A673 (cell line): ENCODE measurements at regions not wholly inside any gene's neighbourhood (a gene's known extent, or its start where the extent isn't known, plus 50 kb on each side); places are given as distances from the start of the nearest gene placed in this dataset.

Source experiments
- BruUV-seq: library from RNA; stranded (reverse); fragments of 400-500 nt; replicated peaks from 2 replicates; lab custom pipeline; 2021; lab: Mats Ljungman, UMichigan
- CTCF ChIA-PET: fragments of 300-600 bp; sonication (Branson Sonifier 250); formaldehyde crosslinking; loops from one replicate; lab custom pipeline; 2022; ENCODE audit warnings: antibody characterized with exemption; lab: Charles Lee
- POLR2A ChIA-PET: fragments of 300-600 bp; sonication (Branson Sonifier 250); formaldehyde crosslinking; loops from one replicate; lab custom pipeline; 2022; ENCODE audit warnings: antibody characterized with exemption; ENCODE audit not compliant: low non-redundant PET; lab: Charles Lee
- DNase-seq: peaks from one replicate; pipeline ENCODE4 v3.0.0-alpha.2; 2015; ENCODE audit warnings: low spot score
- H3K27ac ChIP-seq: fragments of 200-600 bp; sonication (generic); 2 replicates; pipeline ENCODE4 v1.5.1; 2016; ENCODE audit warnings: mixed run types, low read depth, mild to moderate bottlenecking, mixed read lengths, antibody characterized with exemption, low read length; ENCODE audit not compliant: poor library complexity, severe bottlenecking
- H3K27me3 ChIP-seq: fragments of 200-600 bp; sonication (generic); replicated peaks from 2 replicates; pipeline ENCODE4 v1.6.1; 2017; ENCODE audit warnings: mixed run types, low read depth, mild to moderate bottlenecking, mixed read lengths, antibody characterized with exemption, low read length; ENCODE audit not compliant: insufficient read depth, poor library complexity
- H3K36me3 ChIP-seq: fragments of 200-600 bp; sonication (generic); 2 replicates; pipeline ENCODE4 v1.6.1; 2016; ENCODE audit warnings: mixed run types, mild to moderate bottlenecking, mixed read lengths, antibody characterized with exemption, low read length; ENCODE audit not compliant: insufficient read depth, poor library complexity, severe bottlenecking
- H3K4me1 ChIP-seq: fragments of 200-600 bp; sonication (generic); 2 replicates; pipeline ENCODE4 v1.6.1; 2017; ENCODE audit warnings: mixed run types, mild to moderate bottlenecking, mixed read lengths, antibody characterized with exemption, low read length; ENCODE audit not compliant: insufficient read depth, poor library complexity, severe bottlenecking
- H3K4me3 ChIP-seq: fragments of 200-600 bp; sonication (generic); 2 replicates; pipeline ENCODE4 v1.5.1; 2016; ENCODE audit warnings: low read depth, mixed run types, mild to moderate bottlenecking, mixed read lengths, low read length; ENCODE audit not compliant: poor library complexity, severe bottlenecking
- H3K9me3 ChIP-seq: fragments of 200-600 bp; sonication (generic); 2 replicates; pipeline ENCODE4 v1.6.1; 2016; ENCODE audit warnings: mixed run types, low read depth, mild to moderate bottlenecking, mixed read lengths, antibody characterized with exemption, low read length; ENCODE audit not compliant: poor library complexity, severe bottlenecking
- EZH2 ChIP-seq: fragments of 200-600 bp; sonication (generic); IDR thresholded peaks from 2 replicates; pipeline ENCODE4 v1.6.1; 2017; ENCODE audit warnings: borderline replicate concordance, low read depth, mild to moderate bottlenecking, mixed read lengths, antibody characterized with exemption, low read length; ENCODE audit not compliant: poor library complexity, severe bottlenecking
- intact Hi-C: fragments of 100-400 bp; cut with micrococcal nuclease; formaldehyde crosslinking; loops from one replicate; pipeline ENCODE4 v1.10.0; 2022; ENCODE audit not compliant: unreplicated experiment
- TF ChIP-seq, protein P1 (sequence below): fragments of 300-800, 200-600 bp; sonication (generic); conservative IDR thresholded peaks from 2 replicates; pipeline ENCODE4 v1.5.1; 2017; ENCODE audit warnings: low read depth, mild to moderate bottlenecking, antibody characterized with exemption, low read length, moderate library complexity, mixed read lengths

DNA sequence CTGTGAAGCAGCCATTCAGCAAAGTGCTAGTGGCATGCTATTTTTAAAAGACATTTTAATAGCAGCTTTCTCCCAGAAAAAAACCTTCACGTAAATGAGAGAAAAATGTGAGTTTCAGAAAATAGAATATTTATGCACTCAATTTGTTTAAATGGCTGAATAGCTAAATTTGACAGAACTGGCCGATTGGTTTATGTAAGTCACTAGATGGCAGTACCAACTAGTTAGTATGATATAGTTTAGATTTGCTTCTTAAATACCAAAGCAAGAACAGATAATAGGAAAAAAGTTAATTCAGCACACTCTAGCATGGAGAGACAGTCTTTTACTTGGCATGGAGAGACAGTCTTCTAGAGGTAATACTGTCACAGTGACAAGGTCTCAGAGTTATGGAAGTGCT is 250.1 kb downstream of the SNCA start:
- Histone ChIP-seq H3K4me3 (no peak overlapping the region), H3K9me3 (no peaks in the 10 kb centered on the region), H3K4me1 (no peaks in the 10 kb centered on the region), H3K27me3 (no peaks in the 10 kb centered on the region), H3K27ac (no peak overlapping the region), H3K36me3 (no peaks in the 10 kb centered on the region)
- no peak for DNase-seq
- TF ChIP-seq, protein P1, sequence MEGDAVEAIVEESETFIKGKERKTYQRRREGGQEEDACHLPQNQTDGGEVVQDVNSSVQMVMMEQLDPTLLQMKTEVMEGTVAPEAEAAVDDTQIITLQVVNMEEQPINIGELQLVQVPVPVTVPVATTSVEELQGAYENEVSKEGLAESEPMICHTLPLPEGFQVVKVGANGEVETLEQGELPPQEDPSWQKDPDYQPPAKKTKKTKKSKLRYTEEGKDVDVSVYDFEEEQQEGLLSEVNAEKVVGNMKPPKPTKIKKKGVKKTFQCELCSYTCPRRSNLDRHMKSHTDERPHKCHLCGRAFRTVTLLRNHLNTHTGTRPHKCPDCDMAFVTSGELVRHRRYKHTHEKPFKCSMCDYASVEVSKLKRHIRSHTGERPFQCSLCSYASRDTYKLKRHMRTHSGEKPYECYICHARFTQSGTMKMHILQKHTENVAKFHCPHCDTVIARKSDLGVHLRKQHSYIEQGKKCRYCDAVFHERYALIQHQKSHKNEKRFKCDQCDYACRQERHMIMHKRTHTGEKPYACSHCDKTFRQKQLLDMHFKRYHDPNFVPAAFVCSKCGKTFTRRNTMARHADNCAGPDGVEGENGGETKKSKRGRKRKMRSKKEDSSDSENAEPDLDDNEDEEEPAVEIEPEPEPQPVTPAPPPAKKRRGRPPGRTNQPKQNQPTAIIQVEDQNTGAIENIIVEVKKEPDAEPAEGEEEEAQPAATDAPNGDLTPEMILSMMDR = 0 out of 2 replicates have a peak, but pooled peaks have one; percentile 22
- TF ChIP-seq EZH2 = no peak
- intact Hi-C loops = loop anchor here (5.0 kb wide), 1 partner anchor 75 kb away; no protein-coding TSS in a partner anchor
- no TSS peak for BruUV-seq
- CTCF ChIA-PET = no interaction called here
- POLR2A ChIA-PET = no interaction called here

DNA sequence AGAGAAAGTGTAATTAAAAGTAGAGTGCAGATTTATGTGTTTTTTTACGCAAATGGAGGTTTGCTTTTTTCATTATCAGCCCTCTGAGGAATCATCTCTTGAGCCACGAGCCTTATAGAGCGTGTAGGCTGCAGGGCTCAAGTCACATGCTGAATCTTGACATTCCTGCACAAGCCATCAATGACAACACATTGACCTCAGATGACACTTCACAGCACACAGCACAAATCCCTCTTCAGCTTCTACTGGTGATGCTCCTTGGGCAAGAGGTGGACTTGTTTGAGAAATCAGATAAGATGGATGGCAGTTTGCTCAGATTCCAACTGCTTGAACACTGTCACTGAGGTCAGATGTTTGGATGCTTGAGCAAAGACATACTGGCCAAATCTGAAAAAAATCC is 250.6 kb downstream of the SNCA start:
- ChIA-PET POLR2A (no interaction called here), CTCF (no interaction called here)
- no peak overlapping the region for H3K4me3 ChIP-seq
- H3K36me3 ChIP-seq = no peaks in the 10 kb centered on the region
- intact Hi-C loops = loop anchor here (5.0 kb wide), 1 partner anchor 74 kb away; no protein-coding TSS in a partner anchor
- H3K27ac ChIP-seq = no peak overlapping the region
- no peaks in the 10 kb centered on the region for H3K4me1 ChIP-seq
- BruUV-seq = no TSS peak
- TF ChIP-seq, protein P1 = no peak
- no peak for TF ChIP-seq EZH2
- H3K9me3 ChIP-seq = no peaks in the 10 kb centered on the region
- no peak for DNase-seq
- H3K27me3 ChIP-seq = no peaks in the 10 kb centered on the region

DNA sequence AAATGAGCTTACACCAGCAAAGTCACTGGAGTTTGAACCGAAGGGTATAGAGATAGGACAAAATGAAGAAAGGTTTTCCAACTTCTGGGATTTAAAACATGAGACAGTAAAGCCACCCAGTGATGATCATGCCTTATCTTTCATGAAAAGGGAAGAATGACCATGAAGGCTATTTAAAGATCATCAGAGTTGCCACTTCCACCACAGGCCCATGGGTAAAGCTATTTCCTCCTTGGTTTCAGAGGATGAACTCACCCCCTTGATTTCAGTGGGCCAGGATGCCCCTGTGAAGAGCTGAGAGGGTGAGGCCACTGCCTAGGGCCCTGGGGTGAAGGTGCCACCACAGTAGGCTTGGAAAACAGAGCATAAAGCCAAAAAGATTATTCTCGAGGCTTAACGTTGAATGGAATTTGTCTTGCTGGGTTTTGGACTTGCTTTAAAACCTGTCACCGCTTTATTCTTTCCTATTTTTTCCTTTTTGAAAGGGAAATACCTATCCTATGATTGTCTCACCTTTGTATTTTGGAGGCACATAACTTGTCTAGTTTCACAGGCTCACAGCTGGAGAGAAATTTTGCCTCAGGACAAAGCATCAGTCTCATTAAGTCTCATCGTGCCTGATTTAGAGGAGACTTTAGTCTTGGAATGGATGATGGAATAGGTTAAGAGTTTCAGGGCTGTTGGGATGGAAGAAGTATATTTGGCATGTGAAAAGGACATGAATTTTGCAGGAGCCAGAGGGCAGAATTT is 254.0 kb downstream of the SNCA start:
- intact Hi-C loops = no loop called here

More for the DNA sequence above, 254.0 kb downstream of the SNCA start:
- Histone ChIP-seq H3K27me3 (no peaks in the 10 kb centered on the region), H3K4me3 (no peak overlapping the region), H3K4me1 (no peaks in the 10 kb centered on the region), H3K36me3 (no peaks in the 10 kb centered on the region), H3K9me3 (no peaks in the 10 kb centered on the region), H3K27ac (no peak overlapping the region)
- no peak for TF ChIP-seq EZH2
- TF ChIP-seq, protein P1 = no peak
- no peak for DNase-seq
- no TSS peak for BruUV-seq
- ChIA-PET POLR2A (no interaction called here), CTCF (no interaction called here)
